Neural crest cell (in vitro differentiated cells): ENCODE measurements at regions not wholly inside any gene's neighbourhood (a gene's known extent, or its start where the extent isn't known, plus 50 kb on each side); places are given as distances from the start of the nearest gene placed in this dataset.

Experiments used
- DNase-seq: peaks from one replicate; pipeline ENCODE4 v3.0.0; 2021; ENCODE audit warnings: low read depth, mixed read lengths, low spot score
- H3K27ac Mint-ChIP-seq: one replicate; pipeline ENCODE4 v1.8.0; 2021; ENCODE audit warnings: mild to moderate bottlenecking, mixed read lengths; ENCODE audit not compliant: unreplicated experiment
- H3K27me3 Mint-ChIP-seq: 2 replicates; pipeline ENCODE4 v1.8.0; 2021; ENCODE audit warnings: low read depth, mild to moderate bottlenecking, mixed read lengths
- H3K36me3 Mint-ChIP-seq: 2 replicates; pipeline ENCODE4 v1.8.0; 2021; ENCODE audit warnings: low read depth, mild to moderate bottlenecking, mixed read lengths
- H3K4me1 Mint-ChIP-seq: 2 replicates; pipeline ENCODE4 v1.8.0; 2021; ENCODE audit warnings: mixed read lengths
- H3K4me3 Mint-ChIP-seq: one replicate; pipeline ENCODE4 v1.8.0; 2021; ENCODE audit warnings: mild to moderate bottlenecking, mixed read lengths
- H3K9me3 Mint-ChIP-seq: 2 replicates; pipeline ENCODE4 v1.8.0; 2021; ENCODE audit warnings: mixed read lengths
- TF ChIP-seq, protein P1 (sequence below): fragments of 200-600 bp; sonication (generic); conservative IDR thresholded peaks from 2 replicates; pipeline ENCODE4 v1.5.0; 2021; ENCODE audit warnings: antibody characterized with exemption, mild to moderate bottlenecking

DNA sequence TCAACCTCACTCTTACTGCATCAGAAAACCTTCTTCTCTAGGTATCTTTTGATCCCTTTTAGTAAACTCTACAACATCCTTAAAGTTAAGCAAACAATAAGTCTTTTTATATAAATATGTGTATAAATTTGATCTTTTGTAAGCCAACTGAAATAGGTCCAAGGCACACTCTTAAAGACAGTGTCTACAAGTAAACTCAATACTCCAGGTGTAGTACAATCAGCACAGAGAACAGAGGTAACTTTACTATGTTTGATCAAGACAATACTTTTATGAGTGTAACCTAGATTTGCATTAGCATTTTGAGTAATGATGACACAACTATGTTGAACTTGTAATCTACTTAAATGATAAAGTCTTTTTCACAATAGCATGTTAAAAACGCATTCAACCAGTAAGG is 593.1 kb upstream of the CHAC2 start:
- Mint-ChIP-seq H3K36me3 (no peaks in the 10 kb centered on the region), H3K9me3 (no peaks in the 10 kb centered on the region), H3K27me3 (no peaks in the 10 kb centered on the region), H3K4me3 (no peak overlapping the region), H3K4me1 (no peaks in the 10 kb centered on the region), H3K27ac (no peak overlapping the region)
- DNase-seq, result no peak
- TF ChIP-seq, protein P1, sequence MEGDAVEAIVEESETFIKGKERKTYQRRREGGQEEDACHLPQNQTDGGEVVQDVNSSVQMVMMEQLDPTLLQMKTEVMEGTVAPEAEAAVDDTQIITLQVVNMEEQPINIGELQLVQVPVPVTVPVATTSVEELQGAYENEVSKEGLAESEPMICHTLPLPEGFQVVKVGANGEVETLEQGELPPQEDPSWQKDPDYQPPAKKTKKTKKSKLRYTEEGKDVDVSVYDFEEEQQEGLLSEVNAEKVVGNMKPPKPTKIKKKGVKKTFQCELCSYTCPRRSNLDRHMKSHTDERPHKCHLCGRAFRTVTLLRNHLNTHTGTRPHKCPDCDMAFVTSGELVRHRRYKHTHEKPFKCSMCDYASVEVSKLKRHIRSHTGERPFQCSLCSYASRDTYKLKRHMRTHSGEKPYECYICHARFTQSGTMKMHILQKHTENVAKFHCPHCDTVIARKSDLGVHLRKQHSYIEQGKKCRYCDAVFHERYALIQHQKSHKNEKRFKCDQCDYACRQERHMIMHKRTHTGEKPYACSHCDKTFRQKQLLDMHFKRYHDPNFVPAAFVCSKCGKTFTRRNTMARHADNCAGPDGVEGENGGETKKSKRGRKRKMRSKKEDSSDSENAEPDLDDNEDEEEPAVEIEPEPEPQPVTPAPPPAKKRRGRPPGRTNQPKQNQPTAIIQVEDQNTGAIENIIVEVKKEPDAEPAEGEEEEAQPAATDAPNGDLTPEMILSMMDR, result no peak

DNA sequence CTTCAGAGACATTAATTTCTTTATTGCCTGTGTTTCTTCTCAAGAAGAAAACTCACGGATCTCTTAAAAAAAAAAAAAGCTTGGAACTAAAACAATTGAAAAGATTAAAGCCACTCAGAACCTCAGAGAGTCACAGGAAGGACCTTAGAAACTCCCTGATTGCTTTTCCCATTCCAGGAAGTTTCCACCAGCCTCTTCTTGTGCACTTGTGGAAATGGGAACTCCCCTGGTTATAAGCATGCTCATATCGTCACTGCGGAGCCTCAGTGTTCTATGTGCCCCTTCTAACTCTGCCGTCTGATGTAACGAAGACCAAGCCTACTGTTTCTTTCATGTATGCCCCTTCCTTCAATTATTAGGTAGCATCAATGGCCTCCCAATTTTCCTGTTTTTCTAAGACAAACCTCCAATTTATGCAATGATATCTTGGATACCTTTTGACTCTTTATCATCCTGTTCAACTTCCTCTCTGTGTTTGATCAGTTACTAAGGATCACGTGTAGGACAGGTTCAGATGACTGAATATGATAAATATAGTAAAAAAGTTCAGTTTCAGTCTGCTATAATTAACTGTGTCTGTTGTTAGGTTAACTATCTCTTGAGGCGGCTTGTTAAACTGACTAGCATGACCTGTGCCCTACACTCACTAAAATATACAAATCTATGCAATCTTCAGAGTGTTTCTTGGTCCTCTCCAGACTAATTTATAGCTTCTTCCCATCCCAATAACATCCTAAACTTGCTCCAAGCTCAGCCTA is 593.7 kb upstream of the CHAC2 start:
- no peak overlapping the region for H3K4me3 Mint-ChIP-seq
- no peaks in the 10 kb centered on the region for H3K9me3 Mint-ChIP-seq
- no peaks in the 10 kb centered on the region for H3K36me3 Mint-ChIP-seq
- TF ChIP-seq, protein P1, result no peak
- H3K27ac Mint-ChIP-seq, result no peak overlapping the region
- no peak for DNase-seq
- no peaks in the 10 kb centered on the region for H3K27me3 Mint-ChIP-seq
- no peaks in the 10 kb centered on the region for H3K4me1 Mint-ChIP-seq

DNA sequence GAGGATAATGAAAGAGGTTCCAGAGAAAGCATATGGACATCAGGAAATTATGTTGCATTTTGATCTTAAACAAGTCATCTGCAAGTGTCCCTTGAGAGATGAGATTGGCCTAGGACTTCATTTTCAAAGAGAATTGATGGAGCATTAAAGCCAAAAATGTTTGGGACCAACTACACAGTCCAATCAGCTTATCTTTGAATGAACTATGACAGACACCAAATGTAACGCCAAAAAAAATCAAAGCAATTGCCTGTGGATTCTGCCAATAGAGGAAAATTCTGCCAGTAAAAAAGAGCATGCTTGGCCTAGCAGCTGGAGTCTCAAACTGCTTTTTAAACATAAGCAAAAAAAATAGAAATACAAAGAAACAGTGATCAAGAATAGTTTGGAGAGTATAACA is 594.5 kb upstream of the CHAC2 start:
- DNase-seq, result no peak
- Mint-ChIP-seq H3K4me1 (no peaks in the 10 kb centered on the region), H3K4me3 (no peak overlapping the region), H3K27me3 (no peaks in the 10 kb centered on the region), H3K27ac (no peak overlapping the region), H3K9me3 (no peaks in the 10 kb centered on the region), H3K36me3 (no peaks in the 10 kb centered on the region)
- TF ChIP-seq, protein P1, result no peak

DNA sequence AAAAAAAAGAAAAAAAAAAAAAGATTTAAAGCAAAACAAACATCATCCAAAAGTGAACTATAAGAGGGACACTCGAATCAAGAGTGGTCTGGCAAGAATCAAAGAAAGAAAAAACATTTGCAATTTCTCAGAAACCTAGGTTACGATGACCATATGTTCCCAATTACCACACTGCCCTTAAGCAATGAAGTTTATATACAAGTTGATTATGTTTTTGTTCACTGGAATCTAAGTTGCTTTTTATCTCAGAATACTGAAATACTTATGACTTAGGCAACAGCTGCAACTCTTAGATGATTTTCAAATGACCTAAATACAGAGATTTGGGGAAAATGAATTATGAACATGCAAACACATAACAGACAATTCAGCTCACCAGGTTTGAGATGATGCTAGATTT is 597.1 kb upstream of the CHAC2 start:
- Mint-ChIP-seq H3K4me1 (no peaks in the 10 kb centered on the region), H3K4me3 (no peak overlapping the region), H3K27me3 (no peaks in the 10 kb centered on the region), H3K36me3 (no peaks in the 10 kb centered on the region), H3K9me3 (no peaks in the 10 kb centered on the region), H3K27ac (no peak overlapping the region)
- TF ChIP-seq, protein P1, result no peak
- no peak for DNase-seq

DNA sequence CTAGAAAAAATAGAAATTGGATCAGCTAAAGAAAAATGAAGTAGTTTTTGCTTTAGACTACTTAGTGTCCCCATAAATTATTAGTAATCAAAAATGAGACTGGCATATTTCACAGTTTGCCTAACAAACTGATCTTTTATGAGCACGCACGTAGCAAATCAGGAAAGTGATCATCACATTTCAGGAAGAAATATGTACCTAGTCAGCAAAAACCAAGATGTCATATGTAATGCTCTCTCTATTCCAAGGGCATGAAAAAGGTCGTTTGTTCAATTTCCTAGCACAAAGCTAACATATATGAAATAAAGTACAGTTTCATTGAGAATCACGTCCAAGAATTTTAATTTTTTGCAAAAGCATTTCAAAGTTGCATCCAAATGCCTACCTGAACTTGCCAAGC is 600.4 kb upstream of the CHAC2 start:
- Mint-ChIP-seq H3K9me3 (peaks cover 6% of the 10 kb centered on the region), H3K27me3 (no peaks in the 10 kb centered on the region), H3K4me1 (no peaks in the 10 kb centered on the region), H3K36me3 (no peaks in the 10 kb centered on the region), H3K4me3 (no peak overlapping the region), H3K27ac (no peak overlapping the region)
- no peak for DNase-seq
- TF ChIP-seq, protein P1, result no peak
